Loucy (cell line): ENCODE measurements at regions not wholly inside any gene's neighbourhood (a gene's known extent, or its start where the extent isn't known, plus 50 kb on each side); places are given as distances from the start of the nearest gene placed in this dataset.
"Not testable (repeated sequence)": the region's sequence is repeated elsewhere in the genome, so short reads cannot be mapped to it uniquely, and the experiment has no call there.

ENCODE experiments used
- H2AFZ ChIP-seq: fragments of 200-600 bp; sonication (generic); 2 replicates; pipeline ENCODE4 v1.6.0; 2016; ENCODE audit warnings: antibody characterized with exemption, mild to moderate bottlenecking, low read length, moderate library complexity
- H3F3A ChIP-seq: fragments of 200-600 bp; 2 replicates; pipeline ENCODE4 v1.6.0; 2016; ENCODE audit warnings: antibody characterized with exemption, low read depth, mild to moderate bottlenecking
- H3K27me3 ChIP-seq: fragments of 200-600 bp; sonication (generic); 2 replicates; pipeline ENCODE4 v1.6.1; 2014; ENCODE audit warnings: low read length, mild to moderate bottlenecking; ENCODE audit not compliant: insufficient read depth, poor library complexity, severe bottlenecking
- H3K36me3 ChIP-seq: fragments of 200-600 bp; sonication (generic); 2 replicates; pipeline ENCODE4 v1.6.1; 2016; ENCODE audit warnings: low read length; ENCODE audit not compliant: insufficient read depth
- H3K4me1 ChIP-seq: fragments of 200-600 bp; sonication (generic); 2 replicates; pipeline ENCODE4 v1.5.1; 2014; ENCODE audit warnings: low read length, mild to moderate bottlenecking; ENCODE audit not compliant: insufficient read depth, poor library complexity, severe bottlenecking
- H3K4me2 ChIP-seq: fragments of 200-600 bp; sonication (generic); 2 replicates; pipeline ENCODE4 v1.6.0; 2014; ENCODE audit warnings: antibody characterized with exemption, low read length, low read depth, mild to moderate bottlenecking; ENCODE audit not compliant: poor library complexity, severe bottlenecking
- H3K4me3 ChIP-seq: fragments of 200-600 bp; sonication (generic); 2 replicates; pipeline ENCODE4 v1.5.1; 2014; ENCODE audit warnings: low read length, mild to moderate bottlenecking, mixed read lengths; ENCODE audit not compliant: poor library complexity, severe bottlenecking
- H3K79me2 ChIP-seq: fragments of 200-600 bp; sonication (generic); 2 replicates; pipeline ENCODE4 v1.6.1; 2014; ENCODE audit warnings: low read length; ENCODE audit not compliant: insufficient read depth
- H3K9ac ChIP-seq: fragments of 200-600 bp; sonication (generic); 2 replicates; pipeline ENCODE4 v1.6.0; 2014; ENCODE audit warnings: mild to moderate bottlenecking, low read depth, low read length, moderate library complexity; ENCODE audit not compliant: poor library complexity, severe bottlenecking
- H3K9me2 ChIP-seq: fragments of 200-600 bp; sonication (generic); replicated peaks from 2 replicates; pipeline ENCODE4 v1.6.1; 2016; ENCODE audit warnings: low read depth, low read length, mixed read lengths
- H3K9me3 ChIP-seq: fragments of 200-600 bp; sonication (generic); 2 replicates; pipeline ENCODE4 v1.6.1; 2014; ENCODE audit warnings: mild to moderate bottlenecking, antibody characterized with exemption, low read length, low read depth; ENCODE audit not compliant: insufficient read depth
- H4K20me1 ChIP-seq: fragments of 200-600 bp; sonication (generic); 2 replicates; pipeline ENCODE4 v1.6.0; 2014; ENCODE audit warnings: antibody characterized with exemption, low read length, mild to moderate bottlenecking; ENCODE audit not compliant: insufficient read depth, poor library complexity, severe bottlenecking
- EZH2phosphoT487 ChIP-seq: fragments of 200-600 bp; IDR thresholded peaks from 2 replicates; pipeline ENCODE4 v1.6.1; 2018; ENCODE audit warnings: antibody characterized with exemption, mild to moderate bottlenecking, moderate library complexity, borderline replicate concordance
- TF ChIP-seq, protein P1 (sequence below): fragments of 200-600 bp; sonication (generic); conservative IDR thresholded peaks from 2 replicates; pipeline ENCODE4 v1.5.1; 2014; ENCODE audit warnings: mild to moderate bottlenecking, antibody characterized with exemption, low read length

DNA sequence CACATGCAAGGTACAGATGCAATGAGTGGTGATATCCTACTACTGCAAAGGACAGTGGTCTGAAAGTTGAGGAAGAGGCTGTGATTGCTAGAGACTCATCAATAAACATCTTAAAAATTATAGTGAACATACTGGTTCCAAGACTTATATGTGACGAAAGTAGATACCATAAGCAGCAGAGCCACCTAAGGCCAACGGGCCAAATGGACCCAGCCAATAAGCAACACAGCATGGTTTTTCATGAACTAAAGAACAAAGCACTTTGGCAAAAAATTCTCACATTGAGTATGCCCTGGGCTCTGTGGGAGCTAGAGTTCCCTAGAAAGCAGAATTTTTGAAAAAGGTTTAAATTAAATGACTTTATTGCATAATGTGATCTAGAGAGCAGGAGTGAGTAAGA, 272.1 kb downstream of the SI start:
- H2AFZ ChIP-seq, result no peak overlapping the region

DNA sequence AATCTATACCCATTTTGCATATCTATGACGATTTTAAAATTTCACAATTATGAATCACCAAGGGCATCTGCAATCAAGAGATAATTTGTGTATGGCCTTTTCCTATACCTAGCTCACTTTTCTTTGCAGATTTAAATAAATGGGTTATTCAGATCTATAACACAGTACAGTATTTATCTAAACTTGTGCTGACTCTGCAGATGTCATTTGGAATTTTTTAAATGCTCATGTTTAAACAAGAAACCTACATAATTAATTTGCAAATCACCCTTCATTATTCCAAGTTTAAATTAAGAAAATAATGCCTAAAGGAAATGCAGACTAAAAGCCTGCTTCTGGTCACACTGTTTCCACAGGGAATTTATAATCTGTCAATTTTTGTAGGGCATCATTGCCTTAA, 284.2 kb downstream of the SI start:
- Histone ChIP-seq H3F3A (no peaks in the 10 kb centered on the region), H3K4me1 (no peaks in the 10 kb centered on the region), H3K79me2 (no peaks in the 10 kb centered on the region), H3K9me2 (no peaks in the 10 kb centered on the region), H3K4me2 (no peak overlapping the region), H3K4me3 (no peak overlapping the region), H2AFZ (no peak overlapping the region), H3K9ac (no peak overlapping the region), H3K9me3 (no peaks in the 10 kb centered on the region), H4K20me1 (no peaks in the 10 kb centered on the region), H3K27me3 (no peaks in the 10 kb centered on the region), H3K36me3 (no peaks in the 10 kb centered on the region)
- TF ChIP-seq, protein P1, sequence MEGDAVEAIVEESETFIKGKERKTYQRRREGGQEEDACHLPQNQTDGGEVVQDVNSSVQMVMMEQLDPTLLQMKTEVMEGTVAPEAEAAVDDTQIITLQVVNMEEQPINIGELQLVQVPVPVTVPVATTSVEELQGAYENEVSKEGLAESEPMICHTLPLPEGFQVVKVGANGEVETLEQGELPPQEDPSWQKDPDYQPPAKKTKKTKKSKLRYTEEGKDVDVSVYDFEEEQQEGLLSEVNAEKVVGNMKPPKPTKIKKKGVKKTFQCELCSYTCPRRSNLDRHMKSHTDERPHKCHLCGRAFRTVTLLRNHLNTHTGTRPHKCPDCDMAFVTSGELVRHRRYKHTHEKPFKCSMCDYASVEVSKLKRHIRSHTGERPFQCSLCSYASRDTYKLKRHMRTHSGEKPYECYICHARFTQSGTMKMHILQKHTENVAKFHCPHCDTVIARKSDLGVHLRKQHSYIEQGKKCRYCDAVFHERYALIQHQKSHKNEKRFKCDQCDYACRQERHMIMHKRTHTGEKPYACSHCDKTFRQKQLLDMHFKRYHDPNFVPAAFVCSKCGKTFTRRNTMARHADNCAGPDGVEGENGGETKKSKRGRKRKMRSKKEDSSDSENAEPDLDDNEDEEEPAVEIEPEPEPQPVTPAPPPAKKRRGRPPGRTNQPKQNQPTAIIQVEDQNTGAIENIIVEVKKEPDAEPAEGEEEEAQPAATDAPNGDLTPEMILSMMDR, result no peak
- no peak for TF ChIP-seq EZH2phosphoT487

More for the DNA sequence above, 272.1 kb downstream of the SI start:
- H3F3A ChIP-seq, result no peaks in the 10 kb centered on the region
- no peaks in the 10 kb centered on the region for H3K4me1 ChIP-seq
- no peak overlapping the region for H3K4me2 ChIP-seq
- H3K9me3 ChIP-seq, result no peaks in the 10 kb centered on the region
- TF ChIP-seq, protein P1, result no peak
- no peak for TF ChIP-seq EZH2phosphoT487
- H3K79me2 ChIP-seq, result no peaks in the 10 kb centered on the region
- H3K9ac ChIP-seq, result no peak overlapping the region
- no peaks in the 10 kb centered on the region for H3K9me2 ChIP-seq
- H3K27me3 ChIP-seq, result no peaks in the 10 kb centered on the region
- H3K4me3 ChIP-seq, result no peak overlapping the region
- no peaks in the 10 kb centered on the region for H4K20me1 ChIP-seq
- H3K36me3 ChIP-seq, result no peaks in the 10 kb centered on the region

DNA sequence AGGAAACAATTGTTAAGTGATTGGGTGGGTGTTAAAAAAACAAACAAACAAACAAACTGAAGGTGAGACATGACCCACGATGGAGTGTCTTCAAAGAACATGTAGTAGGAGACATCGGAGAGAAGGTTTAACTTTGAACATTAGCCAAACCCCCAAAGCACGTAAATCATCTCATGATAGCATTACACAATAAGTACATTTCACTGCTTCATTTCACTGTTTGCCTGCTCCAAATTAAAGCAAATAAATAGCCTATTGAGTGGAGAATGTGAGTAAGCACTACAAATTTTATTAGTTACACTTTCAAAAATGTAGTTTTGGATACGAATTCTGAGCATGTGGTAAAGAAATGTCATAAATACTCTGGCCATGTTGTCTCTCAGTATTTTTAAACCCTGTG, 287.0 kb downstream of the SI start:
- H4K20me1 ChIP-seq, result no peaks in the 10 kb centered on the region
- no peaks in the 10 kb centered on the region for H3K27me3 ChIP-seq
- no peaks in the 10 kb centered on the region for H3K36me3 ChIP-seq
- H3K4me1 ChIP-seq, result no peaks in the 10 kb centered on the region
- H3K9me2 ChIP-seq, result no peaks in the 10 kb centered on the region
- no peaks in the 10 kb centered on the region for H3K79me2 ChIP-seq
- H2AFZ ChIP-seq, result no peak overlapping the region
- no peaks in the 10 kb centered on the region for H3K9me3 ChIP-seq
- no peak for TF ChIP-seq EZH2phosphoT487
- TF ChIP-seq, protein P1, result no peak
- no peak overlapping the region for H3K4me2 ChIP-seq
- H3F3A ChIP-seq, result no peaks in the 10 kb centered on the region
- no peak overlapping the region for H3K4me3 ChIP-seq
- H3K9ac ChIP-seq, result no peak overlapping the region

- not testable (repeated sequence) for H3K36me3 ChIP-seq, H3K27me3 ChIP-seq, H3F3A ChIP-seq, H3K4me1 ChIP-seq, H3K79me2 ChIP-seq, H3K9ac ChIP-seq, H3K9me3 ChIP-seq, H3K4me2 ChIP-seq, H3K9me2 ChIP-seq, H4K20me1 ChIP-seq, H3K4me3 ChIP-seq, H2AFZ ChIP-seq
Observed at GRCh38 chr3:164784407-164784806, 293.9 kb downstream of the SI start.
